HS-5 (cell line): ENCODE measurements at regions not wholly inside any gene's neighbourhood (a gene's known extent, or its start where the extent isn't known, plus 50 kb on each side); places are given as distances from the start of the nearest gene placed in this dataset.
"Not testable (repeated sequence)": the region's sequence is repeated elsewhere in the genome, so short reads cannot be mapped to it uniquely, and the experiment has no call there.

Experiments used
- DNase-seq: peaks from one replicate; pipeline ENCODE4 v3.0.0-alpha.2; 2012; ENCODE audit warnings: low read depth

DNA sequence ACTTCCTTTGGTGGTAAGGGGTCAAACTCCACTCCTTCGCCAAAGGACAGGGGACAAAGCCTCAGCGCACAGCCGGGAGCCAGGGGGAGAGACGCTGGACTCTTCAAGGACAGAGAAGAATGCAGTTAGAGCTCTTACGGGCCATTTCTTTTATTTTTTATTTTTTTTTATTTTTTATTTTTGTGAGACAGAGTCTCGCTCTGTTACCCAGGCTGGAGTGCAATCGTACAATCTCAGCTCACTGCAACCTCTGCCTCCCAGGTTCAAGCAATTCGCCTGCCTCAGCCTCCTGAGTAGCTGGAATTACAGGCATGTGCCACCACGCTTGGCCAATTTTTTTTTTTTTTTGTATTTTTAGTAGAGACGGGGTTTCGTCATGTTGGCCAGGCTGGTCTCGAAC lies 93.2 kb upstream of the RPH3AL start, which contains the start of gene RFLNB:
Gene RFLNB (minus strand): TSS at position 101 of the 400 bp plus-strand sequence.
- DNase-seq = not testable (repeated sequence)

DNA sequence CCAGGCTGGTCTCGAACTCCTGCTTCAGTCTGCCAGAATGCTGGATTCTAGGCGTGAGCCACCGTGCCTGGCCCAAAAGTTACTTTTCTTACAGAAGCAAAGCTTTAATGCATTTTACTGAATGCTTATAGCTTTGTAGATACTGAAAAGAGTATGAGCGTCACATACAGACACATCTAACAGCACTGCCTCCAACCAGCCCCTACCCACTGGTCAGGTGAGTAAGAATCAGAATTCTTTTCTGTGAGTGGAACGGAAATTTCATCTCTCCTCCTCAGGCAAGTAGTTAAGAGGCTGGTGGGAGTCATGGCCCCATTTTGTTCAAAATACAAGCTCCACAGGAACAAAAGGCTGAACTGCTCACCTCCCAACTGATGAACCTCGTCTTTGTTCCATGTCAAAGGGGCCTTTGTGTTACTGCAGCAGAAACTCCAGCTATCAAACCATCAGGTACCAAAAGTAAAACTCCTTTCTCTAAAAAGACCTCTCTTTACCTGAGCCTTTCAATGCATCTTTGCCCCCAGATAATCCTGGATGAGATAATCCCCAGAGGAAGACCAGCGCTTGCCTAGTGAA lies 92.4 kb upstream of the RPH3AL start:
- no peak for DNase-seq

DNA sequence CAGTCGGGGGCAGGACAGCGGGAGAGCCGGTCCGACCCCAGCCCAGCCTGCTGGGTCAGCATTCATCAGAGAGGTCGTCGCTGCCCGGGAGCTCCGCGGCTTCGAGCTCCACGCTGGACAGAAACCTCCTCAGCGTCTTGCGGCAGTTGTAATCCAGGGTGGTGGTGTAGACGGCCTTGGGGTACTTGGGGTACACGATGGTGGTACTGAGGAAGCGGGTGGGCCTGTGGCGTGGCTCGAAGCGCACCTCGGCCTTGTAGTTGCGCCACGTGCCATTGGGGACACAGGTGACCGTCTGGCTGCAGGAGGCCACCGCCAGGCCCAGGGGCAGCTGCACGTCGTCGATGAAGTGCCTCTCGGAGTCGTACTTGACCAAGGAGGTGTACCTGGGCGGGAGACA lies 90.5 kb upstream of the RPH3AL start:
- DNase-seq = no peak

DNA sequence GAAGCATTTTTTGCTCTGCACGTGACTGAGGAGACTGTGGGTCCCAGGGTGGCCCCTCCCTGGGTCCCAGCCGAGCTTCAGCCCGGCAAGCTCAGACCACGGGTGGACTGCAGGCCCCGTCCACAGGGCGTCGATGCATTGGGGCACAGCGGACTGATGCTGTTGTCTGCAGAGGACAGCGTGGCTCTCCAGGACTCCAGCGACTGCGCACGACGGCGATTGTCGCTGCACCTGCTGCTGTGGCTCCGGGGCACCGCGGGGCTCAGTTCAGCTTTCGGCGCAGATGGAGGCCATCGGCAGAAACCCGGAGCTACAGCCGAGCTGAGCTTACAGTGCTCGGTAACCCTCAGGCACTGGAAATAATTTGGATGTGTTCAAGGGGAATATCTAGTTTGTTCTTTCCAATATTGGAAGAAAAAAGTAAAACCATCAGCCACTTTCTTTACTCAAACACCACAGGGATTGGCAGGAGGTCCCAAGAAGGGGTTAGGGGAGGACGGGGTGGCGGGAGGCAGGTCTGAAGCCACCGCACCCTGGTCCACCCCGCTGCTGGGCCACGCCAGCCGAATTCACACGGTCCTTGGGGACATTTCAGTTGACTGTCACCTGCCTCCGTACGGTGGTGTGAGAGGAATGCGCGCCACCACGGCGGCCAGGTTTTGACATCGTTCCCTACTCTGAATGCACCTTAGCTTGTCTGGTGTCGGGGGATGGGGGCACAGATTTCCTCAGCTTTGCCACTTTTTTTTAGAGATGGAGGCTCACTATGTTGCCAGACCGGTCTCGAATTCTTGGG lies 88.7 kb upstream of the RPH3AL start:
- DNase-seq = no peak

DNA sequence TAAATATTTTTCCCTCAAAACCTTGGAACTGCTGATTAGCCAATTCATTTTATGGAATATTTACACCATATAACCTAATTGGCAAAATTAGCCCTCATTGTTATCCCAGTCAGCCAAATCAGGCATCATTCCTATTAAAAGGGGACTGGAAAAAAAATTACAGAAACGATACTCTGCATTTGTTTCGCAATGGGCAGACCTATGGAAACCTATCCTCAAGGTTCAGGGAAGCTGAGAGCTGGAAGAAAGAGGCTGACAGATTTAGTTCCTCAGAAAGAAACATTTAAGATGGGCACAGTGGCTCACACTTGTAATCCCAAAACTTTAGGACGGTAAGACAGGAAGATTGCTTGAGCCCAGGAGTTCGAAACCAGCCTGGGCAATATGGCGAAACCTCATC lies 85.6 kb upstream of the RPH3AL start:
- DNase-seq = no peak

DNA sequence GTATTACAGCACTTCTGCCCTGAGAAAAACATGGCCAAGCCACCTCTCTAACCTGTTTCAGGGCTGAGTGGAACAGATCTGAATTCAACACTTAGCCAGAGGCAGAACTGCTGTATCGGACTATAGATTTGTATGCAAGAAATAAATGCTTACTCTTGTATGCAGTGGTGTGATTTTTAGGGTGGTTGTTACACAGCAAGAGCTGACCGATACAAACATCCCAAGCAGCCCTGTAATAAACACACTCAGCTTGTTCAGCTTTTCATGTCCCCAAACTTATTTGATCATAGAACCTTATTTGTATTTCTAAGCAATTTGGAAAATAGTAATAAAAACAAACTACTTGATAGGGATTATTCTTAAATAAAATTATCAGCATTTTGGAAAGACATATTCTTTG lies 84.9 kb upstream of the RPH3AL start:
- DNase-seq = no peak

DNA sequence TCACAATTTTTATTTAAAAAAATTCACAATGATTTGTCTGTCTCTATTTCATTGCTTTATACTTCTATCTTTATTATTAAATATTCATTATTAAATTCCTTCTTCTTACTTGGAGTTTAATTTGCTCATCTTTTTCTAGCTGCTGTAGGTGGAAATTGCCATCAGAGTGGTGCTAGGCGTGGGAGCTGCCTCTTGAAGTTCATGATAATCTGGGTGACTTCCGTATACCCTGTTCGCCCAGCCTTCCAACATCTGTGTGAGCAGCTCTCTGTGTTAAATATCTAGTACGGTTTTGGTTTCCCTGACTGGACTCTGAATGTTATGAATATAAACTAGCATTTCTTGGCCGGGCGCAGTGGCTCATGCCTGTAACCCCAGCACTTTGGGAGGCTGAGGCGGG lies 84.0 kb upstream of the RPH3AL start:
- DNase-seq = no peak

DNA sequence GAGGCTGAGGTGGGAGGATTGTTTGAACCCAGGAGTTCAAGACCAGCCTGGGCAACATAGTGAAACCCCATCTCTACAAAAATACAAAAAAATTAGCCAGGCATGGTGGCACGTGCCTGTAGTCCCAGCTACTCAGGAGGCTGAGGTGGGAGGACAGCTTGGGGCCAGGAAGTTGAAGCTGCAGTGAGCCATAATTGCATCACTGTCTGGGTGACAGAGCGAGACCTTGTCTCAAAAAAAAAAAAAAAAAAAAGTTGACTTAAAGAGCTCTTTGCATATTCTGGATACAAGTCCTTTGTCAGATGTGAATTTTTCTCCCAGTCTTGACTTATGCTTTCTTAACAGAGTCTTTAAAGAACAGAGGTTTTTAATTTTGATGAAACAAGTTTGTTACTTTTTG lies 79.9 kb upstream of the RPH3AL start:
- not testable (repeated sequence) for DNase-seq

DNA sequence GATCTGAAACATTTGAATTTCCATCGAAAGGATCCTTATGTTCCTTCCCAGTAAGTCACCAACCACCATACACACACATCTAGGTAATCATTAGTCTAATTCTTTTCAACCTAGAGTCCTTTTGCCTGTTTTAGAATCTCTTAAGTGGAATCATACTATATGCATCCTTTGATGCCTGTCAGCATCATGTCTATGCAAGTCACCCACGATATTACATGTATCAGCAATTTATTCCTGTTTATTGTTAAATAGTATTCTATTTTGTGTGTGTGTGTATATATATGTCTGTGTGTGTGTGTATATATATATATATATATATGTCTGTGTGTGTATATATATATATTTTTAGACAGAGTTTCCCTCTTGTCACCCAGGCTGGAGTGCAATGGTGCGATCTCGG lies 78.9 kb upstream of the RPH3AL start:
- no peak for DNase-seq

DNA sequence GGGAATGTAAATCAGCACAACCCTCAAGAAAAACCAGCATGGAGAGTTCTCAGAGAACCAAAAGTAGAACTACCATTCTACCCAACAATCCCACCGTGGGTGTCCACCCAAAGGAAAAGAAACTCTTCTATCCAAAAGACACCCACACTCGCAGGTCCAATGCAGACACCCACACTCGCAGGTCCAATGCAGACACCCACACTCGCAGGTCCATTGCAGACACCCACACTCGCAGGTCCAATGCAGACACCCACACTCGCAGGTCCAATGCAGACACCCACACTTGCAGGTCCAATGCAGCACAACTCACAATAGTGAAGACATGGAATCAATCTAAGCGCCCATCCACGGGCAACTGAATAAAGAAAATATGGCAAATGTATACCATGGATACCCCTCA lies 77.0 kb upstream of the RPH3AL start:
- no peak for DNase-seq

DNA sequence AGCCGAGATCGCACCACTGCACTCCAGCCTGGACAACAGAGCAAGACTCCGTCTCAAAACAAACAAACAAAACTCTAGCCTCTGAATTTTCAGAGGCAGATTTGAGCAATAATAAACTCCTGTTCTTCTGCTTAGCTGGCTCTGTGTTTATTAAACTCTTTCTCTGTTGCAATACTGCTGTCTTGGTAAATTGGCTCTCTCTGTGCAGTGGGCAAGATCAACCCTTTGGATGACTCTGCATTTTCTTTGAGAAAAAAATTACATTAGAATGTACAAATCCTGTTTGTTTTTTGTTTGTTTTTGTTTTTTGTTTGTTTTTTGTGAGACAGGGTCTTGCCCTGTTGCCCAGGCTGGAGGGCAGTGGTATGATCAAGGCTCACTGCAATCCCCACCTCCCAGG lies 75.8 kb upstream of the RPH3AL start:
- no peak for DNase-seq

DNA sequence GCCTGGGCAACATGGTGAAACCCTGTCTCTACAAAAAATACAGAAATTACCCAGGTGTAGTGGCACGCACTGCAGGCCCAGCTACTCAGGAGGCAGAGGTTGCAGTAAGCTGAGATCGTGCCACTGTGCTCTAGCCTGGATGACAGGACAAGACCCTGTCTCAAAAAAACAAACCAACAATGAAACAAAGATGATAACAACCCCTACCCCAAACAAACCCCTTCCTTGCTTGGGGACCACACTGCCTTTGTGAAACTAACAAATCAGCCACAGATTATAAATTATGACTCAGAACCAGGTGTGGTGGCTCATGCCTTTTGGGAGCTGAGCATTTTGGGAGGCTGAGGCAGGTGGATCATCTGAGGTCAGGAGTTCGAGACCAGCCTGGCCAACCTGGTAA lies 75.3 kb upstream of the RPH3AL start:
- DNase-seq = no peak

DNA sequence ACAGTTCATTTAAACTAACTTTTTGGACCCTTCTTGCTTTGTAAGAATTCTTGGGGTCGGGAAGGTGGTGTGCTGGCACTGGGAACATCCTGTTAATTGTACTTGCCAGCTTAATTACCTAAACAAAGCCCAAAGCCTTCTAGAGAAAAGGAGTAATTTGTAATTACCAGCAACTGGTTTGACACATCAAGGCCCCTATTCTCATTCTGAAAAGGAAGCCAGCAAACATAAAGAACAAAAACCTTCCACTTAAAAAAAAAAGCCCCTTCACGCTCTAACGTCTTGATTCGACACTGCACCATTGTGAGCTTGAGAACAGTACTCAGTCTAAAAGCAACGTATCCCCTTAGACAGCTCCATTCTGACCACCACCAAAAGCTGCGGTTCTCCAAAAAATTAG lies 74.7 kb upstream of the RPH3AL start:
- no peak for DNase-seq

DNA sequence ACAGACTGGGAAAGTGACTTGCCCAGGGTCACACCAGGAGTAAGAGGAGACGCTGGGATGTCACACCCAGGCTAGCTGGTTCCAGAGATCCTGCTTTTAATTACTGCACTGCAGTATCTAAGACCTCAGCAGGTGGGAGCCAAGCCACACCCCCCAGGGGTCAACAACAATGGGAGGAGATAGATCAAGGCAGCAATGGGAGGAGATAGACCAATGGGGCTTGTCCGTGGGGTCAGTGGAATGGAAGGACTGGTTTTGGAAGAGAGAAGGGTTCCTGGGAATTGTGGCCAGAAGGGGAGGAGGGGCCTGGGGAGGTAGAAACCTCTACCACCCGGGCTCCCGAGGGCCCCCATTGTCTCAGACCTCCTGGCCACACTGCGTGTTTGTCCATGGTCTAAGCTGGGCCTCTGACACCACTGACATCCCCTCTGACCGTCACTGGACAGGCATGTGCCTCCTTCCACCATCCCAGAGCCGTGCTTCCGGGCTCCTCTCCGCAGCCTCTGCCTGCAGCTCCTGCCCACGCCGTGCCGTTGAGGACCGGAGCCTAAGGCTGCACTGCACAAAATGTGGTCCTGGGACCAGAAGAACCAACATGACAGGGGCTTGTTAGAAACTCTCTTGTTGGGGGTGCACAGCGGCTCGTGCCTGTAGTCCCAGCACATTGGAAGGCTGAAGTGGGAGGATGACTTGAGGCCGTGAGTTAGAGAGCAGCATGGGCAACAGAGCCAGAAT lies 69.8 kb upstream of the RPH3AL start:
- no peak for DNase-seq

DNA sequence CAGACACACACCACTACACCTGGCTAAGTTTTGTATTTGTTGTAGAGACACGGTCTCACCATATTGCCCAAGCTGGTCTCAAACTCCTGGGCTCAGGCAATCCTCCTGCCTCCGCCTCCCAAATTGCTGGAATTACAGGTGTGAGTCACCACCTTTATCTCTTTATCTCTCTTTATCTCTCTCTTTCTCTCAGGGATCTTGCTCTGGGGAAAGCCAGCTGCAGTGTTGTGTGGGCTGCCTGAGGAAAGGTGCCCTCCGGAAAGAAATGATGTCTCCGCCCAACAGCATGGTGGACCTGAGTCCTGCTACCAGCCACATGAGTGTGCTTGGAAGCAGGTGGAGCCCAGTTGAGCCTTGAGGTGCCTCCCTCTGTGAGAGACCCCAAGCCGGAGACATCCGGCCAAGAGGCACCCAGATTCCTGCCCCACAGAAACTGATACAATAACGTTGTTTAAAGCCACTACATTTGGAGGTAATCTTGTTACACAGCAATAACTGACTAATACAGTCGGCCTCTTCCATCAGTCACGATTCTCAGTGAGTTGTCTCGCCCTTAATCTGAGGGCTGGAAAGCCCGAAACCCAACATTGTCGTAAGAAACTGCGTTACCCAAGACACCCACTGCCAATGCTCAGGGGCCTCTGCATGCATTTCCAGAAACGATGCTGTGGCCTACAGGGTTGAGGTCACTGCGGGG lies 68.0 kb upstream of the RPH3AL start:
- DNase-seq = no peak

DNA sequence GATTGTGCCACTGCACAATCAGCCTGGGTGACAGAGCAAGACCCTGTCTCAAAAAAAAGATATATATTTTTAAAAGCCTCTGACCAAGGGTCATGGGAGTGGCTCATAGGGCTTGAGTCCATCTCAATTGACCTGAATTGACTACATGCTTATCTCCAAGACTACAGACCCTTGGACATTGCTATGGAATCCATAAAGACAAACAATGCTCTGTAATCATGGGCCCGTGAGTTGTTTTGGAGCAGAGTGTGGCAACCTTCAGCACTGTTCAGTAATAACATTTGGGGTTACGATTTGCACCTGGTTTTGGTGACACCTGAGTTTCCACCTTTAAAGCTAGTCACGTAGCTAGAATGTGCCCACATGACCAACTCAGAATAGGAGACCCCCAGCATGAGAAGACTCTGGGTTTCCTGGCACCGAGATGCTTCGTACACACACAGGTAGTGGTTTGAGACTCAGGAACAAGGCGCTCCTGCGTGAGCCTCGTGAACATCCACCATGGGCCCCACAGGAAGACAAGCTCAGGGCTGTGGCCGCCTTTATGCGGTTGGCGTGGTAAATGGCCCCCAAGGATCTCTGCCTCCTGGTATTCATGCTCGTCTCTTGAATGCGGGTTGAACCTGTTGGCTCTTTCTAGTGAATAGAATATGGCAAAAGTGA lies 66.6 kb upstream of the RPH3AL start:
- no peak for DNase-seq

DNA sequence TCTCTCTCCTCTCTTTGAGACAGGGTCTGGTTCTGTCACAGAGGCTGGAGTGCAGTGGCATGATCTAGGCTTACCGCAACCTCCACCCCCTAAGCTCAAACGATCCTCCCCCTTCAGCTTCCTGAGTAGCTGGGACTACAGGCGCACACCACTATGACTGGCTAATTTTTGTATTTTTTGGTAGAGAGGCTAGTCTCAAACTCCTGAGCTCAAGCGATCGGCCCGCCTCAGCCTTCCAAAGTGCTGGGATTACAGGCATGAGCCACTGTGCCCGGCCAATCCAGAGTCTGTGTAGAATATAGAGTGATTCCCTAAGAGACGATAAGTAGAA lies 65.8 kb upstream of the RPH3AL start:
- no peak for DNase-seq

DNA sequence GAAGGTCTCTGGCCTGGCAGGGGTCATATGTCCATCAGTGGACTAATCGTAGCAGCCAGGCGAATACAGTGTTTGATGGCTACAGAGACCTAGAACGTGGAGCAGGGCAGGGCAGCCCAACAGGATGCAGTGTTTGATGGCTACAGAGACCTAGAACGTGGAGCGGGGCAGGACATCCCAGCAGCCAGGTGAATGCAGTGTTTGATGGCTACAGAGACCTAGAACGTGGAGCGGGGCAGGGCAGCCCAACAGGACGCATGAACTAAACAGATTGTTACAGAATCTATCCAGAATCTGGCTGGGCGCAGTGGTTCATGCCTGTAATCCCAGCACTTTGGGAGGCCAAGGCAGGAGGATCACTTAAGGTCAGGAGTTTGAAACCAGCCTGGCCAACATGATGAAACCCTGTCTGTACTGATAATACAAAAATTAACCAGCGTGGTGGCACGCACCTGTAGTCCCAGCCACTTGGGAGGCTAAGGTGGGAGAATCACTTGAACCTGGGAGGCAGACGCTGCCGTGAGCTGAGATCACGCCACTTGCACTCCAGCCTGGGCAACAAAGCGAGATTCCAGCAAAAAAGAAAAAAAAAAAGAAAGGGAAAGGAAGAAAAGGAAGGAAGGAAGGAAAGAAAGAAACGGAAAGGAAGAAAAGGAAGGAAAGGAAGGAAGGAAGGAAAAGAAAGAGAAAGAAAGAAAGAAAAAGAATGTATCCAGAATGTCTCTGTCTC lies 65.2 kb upstream of the RPH3AL start:
- no peak for DNase-seq

DNA sequence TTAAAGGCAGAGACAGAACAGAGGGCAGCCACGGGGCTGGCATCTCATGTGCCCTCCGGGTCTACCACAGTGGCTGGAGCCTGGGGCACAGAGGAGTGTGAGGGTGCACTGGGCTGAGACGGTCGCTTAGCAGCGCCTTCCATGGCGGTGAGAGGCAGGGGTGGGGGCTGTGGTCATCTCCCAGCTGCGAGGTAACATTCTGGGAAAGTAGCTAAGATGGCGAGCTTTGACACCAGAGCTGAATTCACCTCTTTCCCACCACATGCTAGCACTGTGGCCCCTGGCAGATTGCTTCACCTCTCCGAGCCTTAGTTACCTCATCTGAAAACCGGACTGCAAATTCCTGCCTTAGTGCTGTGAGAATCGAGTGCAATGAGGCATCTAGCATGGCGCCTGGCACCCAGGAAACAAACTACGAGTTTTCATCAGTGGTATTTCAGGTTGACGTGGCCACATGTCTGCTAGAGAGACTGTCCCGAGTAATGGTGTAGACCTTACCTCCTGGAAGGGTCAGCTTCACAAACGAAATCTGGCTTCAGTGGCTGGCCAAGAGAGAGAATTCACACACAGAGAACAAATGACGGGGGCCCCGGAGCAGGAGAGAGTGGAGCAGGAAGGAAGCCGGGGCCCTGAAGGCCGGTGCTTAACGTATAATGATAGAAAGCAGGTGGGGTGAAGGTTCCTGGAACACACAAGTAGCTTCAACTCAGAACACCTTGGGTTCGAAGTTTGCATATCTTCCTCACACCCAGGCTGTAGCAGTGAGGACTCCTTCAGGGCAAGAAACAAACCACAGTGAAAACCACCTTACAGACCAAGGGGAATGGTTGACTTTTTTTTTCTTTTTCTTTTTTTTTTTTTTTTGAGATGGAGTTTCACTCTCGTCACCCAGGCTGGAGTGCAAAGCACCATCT lies 63.9 kb upstream of the RPH3AL start:
- DNase-seq = no peak

DNA sequence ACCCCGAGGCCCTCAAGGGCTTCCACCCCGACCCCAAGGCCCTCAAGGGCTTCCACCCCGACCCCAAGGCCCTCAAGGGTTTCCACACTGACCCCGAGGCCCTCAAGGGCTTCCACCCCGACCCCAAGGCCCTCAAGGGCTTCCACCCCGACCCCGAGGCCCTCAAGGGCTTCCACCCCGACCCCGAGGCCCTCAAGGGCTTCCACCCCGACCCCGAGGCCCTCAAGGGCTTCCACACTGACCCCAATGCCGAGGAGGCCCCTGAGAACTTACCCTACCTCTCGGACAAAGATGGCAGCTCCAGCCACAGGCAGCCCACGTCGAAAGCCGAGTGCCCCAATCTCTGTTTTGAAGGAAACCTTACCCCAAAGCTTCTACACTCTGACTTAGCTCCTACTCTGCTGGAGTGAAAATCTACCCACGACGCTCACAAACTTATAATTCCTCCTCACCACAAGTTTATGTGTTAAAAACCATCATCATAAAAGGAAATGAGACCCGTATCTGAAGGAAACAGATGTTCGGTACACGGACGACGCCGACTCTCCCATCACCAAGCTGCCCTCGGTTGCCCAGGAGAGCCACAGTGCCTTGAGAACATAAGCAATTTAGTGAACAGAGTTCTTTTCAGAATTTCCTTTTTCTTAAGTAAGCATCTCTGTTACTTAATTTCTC lies 61.2 kb upstream of the RPH3AL start:
- DNase-seq = no peak
